Activated CD4-positive, alpha-beta T cell treated with anti-CD3 and anti-CD28 coated beads for 24 hours (primary cell): ENCODE measurements at regions not wholly inside any gene's neighbourhood (a gene's known extent, or its start where the extent isn't known, plus 50 kb on each side); places are given as distances from the start of the nearest gene placed in this dataset.

Source experiments
- DNase-seq, 2 donors: peaks; one replicate each; pipeline ENCODE4 v3.0.0-alpha.2; 2020; ENCODE audit warnings: low read depth in 2 of 2

DNA sequence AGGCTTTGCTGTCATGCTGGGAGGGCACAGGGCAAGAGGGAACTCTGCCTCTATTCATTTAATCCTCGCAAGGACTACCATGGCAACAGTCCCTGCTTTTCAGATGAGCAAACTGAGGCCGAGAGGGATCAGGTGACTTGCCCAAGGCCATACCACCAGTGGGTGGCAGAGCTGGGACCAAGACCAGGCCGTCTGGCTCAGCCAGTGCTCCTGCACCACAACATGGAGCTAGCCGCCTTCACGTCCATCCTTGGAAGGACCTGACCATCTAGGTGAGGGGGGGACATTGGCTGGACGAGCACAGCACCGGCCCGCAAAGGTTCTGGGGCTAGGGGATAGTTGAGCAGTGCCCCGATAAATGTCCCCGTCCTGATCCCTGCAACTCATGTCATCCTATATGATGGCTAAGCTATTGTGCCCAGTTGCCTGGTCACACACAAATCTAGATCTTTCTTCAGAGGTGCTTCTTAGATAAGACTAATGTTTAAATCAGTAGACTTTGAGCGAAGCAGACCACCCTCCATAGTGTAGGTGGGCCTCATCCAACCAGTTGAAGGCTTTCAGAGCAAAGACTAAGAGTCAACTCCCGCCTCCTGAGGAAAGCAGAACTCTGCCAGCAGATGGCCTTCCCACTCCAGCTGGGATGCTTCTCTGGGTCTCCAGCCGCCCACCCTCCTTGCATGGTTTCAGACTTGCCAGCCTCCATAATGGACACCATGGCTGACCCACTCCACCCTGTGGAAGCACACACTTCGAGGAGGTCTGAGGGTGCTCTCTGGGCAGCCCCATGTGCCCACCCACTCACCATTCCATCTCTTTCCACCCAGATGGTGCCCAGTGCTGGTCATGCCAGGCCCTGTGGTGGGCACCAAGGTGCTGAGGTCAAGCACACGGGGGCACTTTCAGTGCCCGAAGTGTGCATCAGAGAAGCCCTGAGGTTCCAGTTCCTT, 214.8 kb upstream of the RAB6C start:
- no peak for DNase-seq

DNA sequence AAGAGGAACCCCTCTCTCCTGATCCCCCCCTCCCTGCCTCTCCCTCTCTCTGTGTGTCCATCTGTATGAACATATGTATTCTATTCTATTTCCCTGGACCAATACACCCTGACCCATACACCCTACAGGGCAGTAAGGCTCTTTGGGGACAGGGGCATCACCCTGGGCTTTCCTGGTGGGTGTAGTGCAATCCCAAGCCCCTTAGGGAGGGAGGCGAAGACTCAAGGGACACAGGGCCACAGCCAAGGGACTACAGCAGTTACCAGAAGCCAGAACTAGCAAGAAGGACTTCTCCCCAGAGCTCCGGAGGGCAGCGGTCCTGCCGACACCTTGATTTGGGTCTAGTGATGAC, 214.2 kb upstream of the RAB6C start:
- DNase-seq: no peak

DNA sequence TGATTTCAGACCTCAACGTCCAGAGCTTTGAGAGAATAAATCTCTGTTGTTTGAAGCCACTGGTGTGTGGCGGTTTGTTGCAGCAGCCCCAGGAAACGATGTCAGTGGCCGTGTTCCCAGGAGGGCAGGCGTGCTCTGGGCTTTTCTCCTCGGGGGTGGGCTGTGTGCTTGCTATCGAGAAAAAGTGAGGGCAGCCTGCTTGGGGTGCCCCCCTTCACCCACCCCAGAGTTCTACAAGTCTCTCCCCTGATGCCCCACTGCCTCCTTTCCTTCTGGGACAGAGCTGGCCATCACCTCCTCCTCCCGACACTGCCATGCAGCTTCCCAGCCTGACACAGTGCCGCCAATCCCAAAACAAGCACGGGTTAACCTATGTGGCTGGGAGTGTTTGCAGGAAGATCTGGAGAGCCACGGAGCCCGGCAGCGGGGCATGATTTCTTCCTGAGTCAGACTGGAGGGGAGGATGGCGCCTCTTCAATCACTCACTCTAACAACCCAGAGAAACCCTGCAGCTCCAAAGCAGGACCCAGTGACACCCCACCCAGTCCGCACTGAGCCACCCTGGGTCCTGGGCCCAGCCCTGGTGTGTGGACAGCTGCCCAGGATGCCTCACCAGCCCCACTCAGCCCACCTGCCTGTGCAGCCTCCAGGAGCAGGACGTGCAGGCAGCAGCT, 213.7 kb upstream of the RAB6C start:
- no peak for DNase-seq

DNA sequence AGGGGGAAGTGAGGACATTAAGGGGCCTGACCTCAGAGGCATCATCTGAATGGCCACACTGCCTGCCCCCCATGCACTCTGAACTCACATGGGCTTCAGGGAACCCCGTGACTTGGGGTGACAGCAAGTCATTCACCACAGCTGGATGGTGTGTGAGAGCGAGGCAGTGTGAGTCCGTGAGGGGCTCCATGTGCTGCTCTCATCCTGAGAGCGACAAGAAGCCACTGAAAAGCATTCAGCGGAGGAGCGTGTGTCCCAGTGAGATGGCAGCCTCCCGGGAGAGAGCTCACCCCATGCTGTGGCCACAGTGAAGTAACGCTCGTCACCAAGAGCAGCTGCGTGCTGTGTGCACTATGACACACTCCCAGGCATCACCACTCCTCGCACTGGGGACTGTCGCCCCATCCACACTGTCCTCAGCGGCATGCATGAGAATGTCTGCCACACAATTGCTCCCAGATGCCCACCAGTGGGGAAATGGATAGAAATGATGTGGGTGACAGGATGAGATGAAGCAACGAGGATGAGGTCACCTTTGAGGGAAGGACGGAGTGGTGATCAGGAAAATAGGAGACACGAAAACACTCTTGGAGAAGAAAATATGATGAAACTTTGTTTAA, 213.0 kb upstream of the RAB6C start:
- DNase-seq: no peak

DNA sequence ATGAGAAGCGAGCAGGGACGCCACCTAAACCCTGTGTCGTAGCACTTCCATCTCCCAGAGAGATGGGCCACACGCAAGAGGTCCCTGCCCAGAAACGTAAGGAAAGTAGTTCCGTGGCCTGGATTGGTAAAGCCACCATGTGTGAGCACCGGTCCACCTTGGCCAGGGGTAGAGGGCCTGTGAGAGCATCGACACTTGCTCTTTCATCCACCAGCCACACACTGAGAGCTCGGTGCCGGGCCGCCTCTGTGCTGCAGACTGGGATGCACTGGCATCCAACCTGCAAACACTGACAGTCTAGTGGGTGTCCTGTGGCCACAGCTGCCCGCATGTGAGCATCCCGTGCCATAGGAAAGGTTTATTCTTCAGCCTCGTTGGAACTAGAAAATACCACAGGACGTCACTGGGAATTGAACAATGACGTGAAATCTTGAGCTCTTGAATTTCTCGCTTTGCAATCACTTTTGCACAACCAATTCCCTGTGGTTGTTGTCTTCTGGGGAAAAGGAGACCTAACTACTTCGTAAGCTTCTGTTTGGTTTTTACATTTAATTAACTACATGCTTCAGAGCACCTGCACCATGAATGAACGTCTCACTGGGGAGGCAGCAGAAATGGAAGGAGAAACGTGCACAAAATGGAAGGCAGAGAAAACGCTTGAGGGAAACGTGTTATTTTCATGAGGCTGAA, 212.0 kb upstream of the RAB6C start:
- no peak for DNase-seq

DNA sequence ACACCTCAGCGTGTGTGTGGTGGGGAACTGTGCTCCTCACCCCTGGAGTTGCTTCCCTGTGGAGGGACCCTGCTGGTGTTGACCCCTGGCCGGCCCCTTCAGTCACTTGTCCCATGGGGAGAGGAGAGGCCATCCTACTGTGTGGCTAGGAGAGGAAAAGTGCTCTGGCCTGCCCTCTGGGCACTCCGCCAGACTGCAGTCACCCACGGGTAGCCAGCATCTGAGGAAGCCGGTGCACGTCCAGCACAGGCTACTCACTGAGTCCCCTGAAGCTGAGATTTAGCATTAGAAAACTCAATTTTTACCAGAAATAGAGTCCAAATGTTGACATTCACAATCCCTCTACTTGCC, 211.5 kb upstream of the RAB6C start:
- DNase-seq: no peak

DNA sequence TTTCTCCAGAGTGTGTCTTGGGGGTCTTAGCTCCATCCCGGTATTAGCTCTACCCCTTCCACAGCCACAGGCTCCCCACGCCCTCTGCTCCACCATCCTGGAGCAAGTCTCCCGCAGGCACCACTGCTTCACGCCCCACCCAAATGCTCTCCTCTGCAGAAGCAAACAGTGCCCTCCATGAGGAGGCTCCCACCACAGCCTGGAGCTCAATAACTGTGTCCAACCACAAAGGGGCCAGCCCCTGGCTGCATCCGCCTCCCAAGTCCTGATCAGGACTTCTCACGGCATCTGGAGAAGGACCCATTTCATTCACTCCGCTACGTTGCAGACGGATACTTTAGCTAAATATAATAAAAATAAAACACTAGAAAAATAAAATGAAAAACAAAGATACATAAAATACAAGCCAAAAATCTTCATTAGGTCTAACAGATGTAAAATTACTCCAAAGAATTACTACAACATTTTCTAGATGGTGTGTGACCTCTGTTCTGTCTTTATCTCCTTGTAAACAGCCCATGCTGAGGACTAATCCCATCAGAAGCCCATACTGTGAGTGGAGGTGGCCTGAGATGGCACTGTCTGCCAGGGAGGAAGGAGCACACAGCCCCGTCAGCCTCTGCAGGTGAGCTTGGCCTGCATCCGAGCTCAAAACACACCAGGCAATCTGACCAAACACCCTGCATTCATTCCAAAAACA, 210.8 kb upstream of the RAB6C start:
- DNase-seq: no peak

DNA sequence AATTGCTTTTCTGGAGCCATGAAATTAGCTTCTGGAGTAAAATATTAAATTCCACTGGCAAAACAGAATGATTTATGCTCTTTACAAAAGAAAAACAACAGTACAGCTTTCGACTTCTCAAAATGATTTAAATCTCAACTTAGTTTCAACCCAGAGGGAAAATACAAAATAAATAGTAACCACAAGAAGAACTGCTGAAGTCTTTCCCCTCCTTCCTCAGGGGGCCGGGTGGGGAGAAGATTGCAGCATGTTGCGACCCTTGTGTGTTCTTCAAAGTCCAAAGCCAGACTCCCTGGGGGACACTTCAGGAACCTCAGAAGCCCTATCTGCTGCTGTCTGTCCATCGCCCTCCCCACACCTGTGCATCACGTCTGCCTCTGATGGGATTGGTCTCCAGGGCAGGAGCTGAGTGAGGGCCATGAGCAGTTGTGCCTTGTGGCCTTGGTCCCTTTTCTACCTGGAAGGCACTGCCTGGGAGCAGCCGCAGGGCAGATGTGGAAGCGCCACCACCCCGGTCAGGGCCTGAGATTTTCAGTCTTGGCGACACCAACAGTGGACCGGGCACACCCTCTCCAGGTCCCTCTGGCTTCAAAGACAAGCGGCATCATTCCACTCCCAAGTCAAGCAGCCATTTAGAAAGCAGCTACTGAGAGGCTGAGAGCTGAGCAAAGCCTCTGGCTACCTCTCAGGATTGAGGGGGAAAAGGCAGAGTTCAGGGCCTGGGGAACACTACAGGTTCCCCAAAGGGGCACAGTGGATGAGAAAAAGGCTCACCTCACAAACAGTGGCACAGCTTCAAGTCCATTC, 210.1 kb upstream of the RAB6C start:
- DNase-seq: no peak

DNA sequence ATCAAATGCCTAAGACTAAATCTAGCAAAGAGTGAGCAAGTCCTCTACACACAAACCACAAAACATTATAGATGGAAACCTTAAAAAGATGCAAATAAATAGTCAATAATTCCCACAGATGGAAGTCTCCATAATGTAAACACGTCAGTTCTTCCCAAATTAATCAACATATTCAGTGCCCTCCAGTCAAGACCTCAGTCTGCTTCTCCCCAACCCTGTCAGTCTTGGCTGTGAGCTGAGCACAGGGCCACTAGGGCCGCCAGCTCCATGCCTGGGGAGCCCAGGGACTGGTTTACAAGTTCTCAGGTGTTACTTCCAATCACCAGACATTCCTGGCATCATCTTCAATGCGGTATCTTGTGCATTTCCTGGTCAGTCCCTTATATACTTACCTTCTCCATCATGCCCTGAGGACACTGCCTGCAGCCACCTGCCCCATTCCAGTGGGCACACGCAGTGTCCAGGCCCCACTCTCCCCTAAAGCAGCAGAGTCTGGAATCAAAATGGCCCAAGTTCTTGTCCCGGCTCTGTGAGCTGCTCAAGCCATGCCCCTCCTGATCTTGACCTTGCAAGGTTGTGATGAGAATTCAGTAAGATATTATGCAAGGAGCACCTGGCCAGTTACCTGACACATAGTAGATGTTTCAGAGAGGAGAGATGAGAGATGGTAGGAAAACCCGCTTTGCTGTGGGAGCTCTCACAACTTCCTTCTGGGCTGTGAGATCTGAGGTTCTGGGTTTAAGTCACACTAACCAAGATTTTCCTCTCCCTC, 207.9 kb upstream of the RAB6C start:
- DNase-seq: no peak

DNA sequence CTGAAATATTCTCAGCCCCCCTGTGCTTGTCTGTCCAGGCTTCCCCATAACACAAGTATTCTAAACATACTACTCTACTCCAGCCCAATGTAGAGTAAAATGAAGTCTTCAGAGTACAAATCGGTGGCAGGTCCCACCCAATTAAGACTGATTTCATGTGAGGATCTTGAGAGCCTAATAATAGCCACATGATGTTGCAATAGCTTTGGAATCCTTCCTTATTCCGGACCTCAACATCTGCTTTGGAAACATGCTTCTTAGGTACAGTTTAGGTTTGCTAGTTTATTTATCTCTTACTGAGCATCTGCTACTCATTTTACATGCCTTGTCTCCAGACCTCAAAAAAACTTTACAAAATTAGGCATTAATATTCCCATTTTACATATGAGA, 207.3 kb upstream of the RAB6C start:
- DNase-seq: no peak

DNA sequence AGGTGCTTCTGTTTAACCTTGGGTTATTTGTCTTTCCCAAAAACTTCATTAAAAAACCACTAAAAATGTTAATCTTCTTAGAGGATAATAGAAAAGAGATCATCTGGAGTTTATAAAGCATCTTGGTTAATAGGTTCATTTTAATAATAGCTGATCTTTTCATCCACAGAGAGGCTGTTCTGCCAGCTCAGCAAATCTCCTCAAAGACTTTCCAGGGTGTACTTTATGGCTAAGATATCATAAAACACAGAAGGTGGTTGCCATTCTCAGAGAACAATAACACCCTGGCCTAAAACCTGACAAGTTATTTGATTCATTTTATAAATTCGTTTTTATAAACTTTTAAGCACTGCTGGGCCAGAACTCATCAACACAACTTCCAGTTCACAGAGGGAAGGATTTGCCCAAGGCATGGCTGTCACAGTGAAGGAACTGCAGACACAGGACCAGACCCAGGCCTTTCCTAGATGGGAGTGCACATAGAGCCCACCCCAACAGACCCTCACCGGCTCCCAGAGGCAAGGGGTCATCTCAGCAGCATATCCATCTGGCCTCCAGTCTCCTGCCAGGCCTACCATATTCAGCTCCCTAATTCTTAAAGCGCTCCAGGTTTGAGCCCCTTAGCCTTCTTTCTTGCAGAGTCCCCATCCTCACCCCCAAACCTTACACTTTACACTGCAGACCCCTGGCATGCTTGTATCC, 203.4 kb upstream of the RAB6C start:
- DNase-seq: no peak

DNA sequence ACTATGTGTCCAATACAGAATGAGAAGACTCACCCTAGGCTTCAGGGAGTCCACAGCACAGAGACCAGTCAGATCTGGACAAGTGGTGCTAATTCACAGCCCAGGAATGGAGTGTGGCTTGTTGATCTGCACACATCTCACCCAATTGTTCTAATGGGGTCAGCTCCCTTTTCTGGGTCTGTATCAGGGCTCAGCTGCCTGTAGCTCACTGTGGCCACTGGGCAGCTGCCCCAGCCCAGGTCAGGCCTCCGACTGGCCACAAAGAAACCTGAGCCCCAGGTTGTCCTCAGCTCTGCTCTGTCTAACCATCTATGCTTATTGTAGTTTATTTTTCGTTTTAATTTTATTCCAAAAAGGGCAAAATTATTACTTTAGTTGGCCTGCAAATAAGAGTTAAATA, 202.3 kb upstream of the RAB6C start:
- DNase-seq: no peak

DNA sequence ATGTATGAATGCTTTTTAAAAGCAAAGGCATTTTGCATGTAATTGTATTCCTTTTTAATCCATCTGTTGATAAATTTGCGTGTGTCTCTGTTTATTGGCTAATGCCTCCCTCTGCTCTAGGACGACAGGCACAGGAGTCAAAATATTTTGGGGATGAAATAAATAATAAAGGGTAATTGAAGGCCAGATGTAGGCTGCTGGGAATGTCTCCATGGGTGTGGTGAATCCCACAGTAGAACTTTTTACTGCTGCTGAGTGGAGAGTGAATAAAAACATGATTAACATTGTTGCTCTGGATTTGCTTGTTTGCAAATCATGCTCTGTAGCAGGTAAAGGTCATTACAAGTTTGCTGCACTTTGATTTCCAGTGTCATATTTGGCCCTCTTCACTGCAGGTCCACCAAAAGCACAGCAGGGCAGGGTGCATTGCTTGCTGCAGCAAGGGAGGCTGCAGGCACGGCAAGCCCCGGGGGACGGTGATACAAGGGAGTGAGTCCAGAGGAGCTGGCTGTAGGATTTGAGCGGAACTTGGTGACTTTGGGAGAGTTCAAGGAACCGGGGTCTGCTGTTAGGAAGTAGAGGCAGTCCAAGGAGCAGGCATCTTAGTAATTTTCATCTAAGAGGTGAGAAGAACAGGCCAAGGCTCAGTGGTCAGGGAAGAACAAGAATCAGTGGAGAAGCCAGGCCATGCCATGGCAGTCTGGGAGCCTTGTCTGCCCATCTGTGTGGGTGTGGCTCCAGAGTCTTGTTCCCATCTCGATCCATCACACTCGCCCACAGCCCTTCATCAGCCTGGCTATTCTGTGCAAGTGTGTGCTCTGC, 201.5 kb upstream of the RAB6C start:
- DNase-seq: no peak

DNA sequence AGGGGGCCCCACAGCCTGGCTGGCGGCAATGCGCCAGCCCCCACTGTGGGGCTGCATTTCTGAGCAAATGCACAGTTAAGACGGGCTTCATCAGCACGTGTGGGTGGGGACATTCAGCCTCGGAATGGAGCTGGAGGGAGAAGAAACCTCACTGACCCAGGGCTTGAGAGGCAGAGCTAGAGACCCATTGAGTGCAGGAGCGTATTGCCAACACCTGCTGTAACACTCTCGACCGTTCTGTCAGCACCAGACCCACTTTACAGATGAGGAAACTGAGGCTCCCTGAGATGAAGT, 200.9 kb upstream of the RAB6C start:
- DNase-seq: no peak

DNA sequence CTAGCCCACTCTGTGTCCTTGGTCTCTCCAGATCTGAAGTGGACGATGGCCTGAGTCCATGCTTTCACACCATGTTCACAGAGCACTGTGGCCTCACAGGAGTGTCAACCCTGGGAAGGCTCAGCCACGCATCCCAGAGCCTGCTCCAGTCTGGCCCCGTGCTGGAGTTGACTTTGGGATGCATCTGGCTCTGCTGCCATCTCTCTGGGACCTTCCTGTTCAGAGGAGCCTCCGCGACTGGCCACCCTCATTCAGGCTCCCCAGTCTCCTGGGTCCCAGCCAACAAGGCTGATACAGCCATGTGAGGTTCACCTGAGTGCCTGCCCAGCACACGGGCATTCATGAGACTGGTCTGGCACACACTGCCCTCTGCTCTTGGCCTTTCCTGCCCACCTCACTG, 199.7 kb upstream of the RAB6C start:
- no peak for DNase-seq

DNA sequence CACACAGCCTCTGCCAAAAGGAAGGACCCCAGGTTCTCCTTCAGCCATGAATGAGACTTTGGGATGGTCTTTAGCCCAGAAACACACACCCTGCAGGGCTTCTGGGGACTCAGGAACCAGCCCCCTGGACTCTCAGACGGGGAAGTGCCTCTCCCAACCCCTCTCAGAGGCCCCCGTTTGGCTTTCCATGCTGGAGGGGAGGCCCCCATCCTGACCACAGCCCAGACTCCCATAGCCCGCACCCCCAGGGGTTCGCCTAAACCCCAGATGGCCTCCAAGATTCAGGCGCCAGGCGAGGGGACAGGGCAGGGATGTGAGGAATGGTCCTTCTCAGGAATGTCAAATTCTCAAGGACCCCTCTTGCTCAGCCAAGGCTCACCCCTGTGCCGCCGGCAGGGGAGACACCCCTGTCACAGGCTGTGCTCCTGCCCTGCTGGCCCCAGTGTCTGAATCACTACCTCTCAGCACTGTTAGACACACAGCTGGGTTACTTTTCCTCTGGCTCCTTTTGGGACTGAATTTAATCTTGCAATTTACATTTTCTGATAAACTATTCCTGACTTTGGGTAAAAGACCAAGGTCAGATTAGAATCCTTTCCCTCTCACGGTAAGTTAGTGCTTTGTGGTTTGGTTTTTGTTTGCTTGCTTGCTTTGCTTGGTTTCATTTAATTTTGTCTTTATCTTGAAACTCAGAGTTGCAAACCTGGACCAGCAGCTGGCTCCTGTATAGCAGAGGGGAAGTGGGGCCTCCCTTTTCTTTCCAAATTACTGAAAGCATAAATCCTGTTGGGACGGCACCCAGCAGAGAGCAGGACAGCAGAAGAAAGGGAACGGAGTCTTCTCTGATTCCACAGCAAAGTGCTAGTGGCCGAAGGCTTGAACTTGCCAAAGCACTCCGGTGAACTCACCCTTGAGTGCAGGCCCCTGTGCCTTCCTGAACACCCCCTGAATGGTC, 198.9 kb upstream of the RAB6C start:
- DNase-seq: no peak

DNA sequence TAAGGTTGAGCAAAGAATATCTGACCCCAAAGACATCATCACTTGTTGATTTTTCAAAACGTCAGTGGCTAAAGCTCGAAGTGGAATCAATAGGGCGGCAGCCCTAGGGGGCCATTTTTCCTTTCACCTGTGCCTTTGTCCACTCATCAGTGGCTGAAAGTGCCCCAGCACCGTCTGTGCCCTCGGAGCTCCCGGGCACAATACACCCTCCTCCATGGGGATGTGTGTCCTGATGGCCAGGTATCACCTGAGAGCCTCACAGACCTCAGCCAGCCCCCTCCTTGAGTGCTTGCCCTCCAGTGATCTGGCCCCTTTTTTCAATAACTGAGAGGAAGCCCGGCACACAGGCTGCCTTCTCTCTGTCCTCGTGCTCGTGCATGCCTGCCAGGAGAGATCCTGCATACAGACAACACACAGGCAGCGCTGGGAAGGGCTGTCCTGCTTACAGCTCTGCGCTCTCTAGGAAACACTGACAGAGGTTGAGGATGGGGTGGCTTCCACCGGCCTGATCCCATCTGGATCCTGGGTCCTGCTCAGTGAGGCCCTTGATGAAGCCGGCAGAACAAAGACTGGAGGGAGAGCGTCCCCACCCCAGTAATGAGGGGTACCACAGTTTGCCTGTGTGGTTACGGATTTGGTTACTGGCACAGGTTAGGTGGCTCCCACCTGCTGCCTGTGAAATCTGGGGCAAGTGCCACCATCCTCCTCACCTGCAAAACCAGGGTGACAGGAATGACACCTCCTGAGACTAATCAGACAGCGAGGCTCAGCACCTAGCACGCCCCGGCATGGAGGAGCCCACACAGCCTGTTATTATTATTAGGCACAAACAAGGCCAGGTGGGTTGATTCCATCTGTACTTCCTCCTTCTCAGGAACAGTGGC, 197.5 kb upstream of the RAB6C start:
- no peak for DNase-seq
